Hematopoietic multipotent progenitor cell treated with erythropoietin and hydrocortisone succinate and interleukin-3 and kit ligand, for 6 days (in vitro differentiated cells): ENCODE measurements at regions not wholly inside any gene's neighbourhood (a gene's known extent, or its start where the extent isn't known, plus 50 kb on each side); places are given as distances from the start of the nearest gene placed in this dataset.
A peak's percentile ranks its signal among the peaks of the same experiment; 100 is the strongest.

Experiments
- DNase-seq: peaks from one replicate; pipeline ENCODE4 v3.0.0-alpha.2; 2015

DNA sequence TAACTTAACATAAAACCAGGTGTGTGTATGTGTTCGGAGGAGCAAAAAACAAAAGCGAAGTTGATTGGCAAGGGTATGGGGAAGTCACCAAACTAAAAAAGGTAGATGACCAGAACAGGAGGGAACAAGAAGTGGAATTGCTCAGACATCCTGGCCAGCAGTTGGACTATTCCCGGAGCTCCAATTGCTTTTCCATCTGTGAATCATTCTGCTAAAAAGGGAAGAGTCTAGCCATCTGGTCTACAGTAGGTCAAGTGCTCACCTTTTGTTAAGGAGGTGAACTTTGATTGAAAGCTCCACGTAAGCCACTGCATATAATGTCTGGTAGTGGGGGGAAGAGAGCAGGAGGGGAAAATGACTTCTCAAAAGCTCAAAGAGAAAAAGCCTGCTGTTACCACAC is 50.0 kb upstream of the BET1 start:
- no peak for DNase-seq

DNA sequence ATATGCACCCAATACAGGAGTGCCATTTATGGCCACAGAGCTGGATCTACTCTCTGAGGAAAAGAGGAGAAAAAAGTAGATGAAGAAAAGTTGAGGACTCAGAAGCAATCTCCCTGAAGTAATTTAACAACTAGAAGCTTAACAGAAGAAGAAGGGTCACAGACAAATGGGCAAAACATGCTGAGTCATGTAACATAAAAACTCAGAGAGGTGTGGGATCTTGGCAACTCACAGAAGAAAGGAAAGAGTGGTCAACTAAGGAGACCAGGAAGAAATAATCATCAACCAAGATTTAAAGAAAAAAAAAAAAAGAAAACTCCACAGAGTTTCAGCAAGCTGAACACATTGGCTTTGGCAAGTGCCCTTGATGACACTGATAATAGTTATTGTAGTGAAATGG is 51.8 kb upstream of the BET1 start:
- DNase-seq, result no peak

DNA sequence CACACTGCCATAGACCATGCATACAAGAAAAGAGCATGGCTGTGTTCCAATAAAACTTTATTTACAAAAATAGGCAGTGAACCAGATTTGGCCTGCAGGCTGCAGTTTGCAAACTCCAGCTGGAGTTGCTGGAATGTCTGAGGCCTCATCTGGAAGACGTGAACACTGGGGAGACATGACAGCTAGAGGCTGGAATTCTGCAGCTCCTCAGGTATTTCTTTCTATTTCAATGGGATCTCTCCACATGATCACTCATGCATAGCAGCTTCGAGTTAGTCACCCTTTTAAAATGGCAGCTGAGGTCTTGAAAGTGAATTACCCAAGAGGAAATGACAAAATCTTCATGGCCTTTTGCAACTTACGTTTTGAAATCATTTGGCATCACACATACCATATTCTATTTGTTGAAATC is 52.6 kb upstream of the BET1 start:
- peak; percentile 41 for DNase-seq

- no peak for DNase-seq
Measured at GRCh38 chr7:94057955-94058354, 53.8 kb upstream of the BET1 start.

DNA sequence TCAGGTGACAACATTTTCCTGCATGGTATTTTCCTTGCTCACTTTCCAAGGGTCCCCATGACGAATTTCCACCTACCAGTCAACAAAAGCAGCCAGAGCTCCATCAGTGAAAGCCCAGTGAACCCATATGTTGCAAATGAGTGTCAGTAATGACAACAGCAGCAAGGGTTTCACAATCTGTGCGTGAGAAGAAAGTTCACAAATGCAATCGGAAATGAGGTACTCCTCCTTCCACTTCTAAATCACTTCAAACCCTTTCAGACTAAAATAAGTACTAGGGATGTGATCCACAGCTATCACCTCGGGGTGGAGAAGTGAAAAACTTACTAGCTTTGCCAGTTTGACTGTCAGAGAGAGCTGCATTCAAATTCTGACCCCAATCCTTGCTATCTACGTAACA is 55.6 kb upstream of the BET1 start:
- DNase-seq, result no peak

DNA sequence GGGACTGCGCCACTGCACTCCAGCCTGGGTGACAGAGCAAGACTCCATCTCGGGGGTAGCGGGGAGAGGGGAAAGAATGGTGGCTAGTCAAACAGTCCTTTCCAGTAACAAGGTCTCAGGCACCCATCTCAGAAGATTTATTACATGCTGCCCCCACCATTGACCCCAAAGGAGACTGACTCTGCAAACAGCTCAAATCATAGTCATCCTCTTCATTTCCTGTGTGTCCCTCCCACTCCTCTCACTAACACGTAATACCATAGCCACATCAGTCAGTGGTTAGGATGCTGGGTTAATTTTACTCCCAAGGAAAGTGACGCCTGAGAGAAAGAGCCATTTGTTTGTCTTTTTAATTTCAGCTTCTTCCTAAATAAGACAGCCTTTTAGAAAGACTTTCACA is 56.6 kb upstream of the BET1 start:
- DNase-seq, result no peak

DNA sequence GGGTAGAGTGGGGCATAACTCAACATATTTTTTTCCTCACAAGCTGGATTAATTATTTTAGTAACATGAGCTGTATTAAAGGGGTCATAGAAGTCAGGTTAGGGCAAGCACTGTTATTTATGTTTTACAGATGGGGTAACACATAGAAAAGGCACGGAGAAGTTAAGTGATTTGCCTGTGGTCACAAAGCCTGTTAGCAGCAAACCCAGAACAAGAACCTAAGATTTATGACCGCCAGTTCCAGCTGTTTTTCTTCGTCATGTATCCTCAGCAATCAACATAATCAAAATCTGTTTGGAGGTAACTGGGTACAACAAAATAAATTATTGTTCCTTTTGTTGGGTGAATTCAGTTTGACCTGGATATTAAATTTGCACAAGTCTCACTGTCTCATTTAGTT is 57.2 kb upstream of the BET1 start:
- no peak for DNase-seq

DNA sequence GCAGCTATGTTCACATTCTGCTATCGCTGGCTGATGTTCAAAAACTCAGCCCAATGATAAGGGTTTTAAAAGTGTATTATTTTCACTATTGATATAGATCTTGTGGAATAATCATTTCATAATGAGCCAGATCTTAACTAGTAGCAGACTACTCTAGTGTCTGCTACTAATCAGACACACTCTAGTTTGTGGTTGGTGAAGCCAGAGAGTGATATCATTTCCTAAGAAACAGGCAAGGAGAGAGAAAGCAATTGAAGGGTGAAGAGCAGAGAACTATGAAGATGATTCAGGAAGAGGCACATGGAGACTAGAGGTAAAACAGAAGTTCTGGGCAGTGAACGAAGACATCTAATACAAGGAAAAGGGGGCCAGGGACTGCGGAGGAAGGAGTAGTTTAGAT is 58.2 kb upstream of the BET1 start:
- no peak for DNase-seq

- DNase-seq, result peak; percentile 35
Measured at GRCh38 chr7:94064541-94065191, 60.5 kb upstream of the BET1 start.

DNA sequence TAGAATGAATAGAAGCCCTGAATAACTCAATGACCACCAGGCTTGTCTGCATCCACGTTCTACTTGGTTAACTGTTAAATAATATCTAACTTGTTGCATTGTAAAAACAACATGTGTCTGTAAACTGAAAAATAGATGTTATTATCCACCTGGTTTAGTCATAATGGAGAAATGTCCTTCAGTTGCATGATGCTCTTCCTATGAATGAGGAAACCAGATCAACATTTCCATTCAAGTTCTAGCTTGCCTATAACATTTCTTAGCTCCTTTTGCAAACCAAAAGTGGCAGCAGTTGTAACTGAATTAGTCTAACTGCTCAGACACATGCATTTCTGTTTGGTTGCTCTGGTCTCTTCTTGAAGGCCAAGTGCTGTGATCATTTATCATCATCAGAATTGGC is 62.9 kb upstream of the BET1 start:
- no peak for DNase-seq

DNA sequence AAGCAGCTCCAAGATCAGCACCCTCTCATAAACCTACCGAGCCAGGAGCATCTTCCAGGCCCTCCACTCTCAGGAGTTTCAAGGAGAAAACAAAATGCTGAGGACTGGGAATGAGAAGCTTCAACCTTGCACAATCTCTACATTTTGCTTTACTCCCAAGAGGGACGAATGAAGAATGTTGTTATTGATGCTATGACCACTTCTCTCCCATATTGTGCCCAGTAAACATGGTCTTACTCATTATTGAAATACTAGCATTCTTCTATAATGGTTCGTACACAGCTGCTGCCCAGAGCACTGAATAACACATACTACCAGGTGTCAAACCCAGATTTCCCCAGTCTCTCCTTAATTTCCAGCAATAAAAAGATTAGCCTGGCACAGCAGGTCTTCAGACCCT is 63.4 kb upstream of the BET1 start:
- no peak for DNase-seq

DNA sequence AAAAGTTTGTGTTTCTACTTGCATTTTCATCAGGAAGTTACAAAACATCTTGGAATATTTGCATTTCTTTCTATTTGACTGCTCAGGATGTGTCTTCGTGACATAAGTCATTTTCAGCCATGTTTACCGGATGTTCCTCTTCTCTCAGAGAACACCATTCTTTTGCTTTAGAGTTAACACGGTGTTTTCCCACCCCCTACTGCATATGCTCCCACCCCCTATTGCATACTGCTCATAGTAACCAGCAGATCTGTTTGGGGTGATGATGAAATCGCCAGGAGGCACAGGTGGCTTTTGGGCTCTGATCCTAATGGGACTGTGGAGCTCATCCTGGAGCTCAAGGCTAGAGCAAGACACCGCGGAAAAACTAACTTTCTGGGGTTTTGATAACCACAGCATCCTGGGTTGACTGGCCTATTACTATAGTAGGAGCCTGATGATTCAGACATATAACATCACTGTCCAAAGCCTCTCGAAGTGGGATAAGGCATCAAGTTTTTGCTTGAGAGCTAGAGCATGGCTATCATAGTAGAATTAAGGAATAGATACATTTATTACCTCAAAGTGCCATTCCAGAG is 65.1 kb upstream of the BET1 start:
- no peak for DNase-seq

DNA sequence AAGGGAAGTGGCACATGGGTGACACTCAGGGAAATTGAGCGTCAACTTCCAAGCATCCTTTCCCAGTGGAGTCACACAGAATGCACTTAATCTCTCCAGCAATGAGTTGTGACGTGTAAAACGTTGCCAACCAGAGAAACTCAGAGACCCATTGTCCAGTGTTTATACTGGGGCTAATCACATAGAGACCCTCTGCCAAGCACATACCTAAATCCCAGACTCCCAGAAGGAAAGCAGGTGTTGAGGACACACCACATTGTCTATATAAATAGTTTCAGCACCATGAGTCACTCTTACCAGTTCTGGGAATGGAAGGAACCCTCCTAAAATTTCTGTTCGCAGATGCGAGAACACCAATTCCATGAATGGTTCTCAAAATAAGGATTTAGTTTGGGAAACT is 76.4 kb upstream of the BET1 start:
- no peak for DNase-seq

GRCh38 chr7:94082126-94082525 is 78.0 kb upstream of the BET1 start:
- no peak for DNase-seq

GRCh38 chr7:94087664-94088352 is 83.7 kb upstream of the BET1 start:
- DNase-seq, result peak; percentile 76

DNA sequence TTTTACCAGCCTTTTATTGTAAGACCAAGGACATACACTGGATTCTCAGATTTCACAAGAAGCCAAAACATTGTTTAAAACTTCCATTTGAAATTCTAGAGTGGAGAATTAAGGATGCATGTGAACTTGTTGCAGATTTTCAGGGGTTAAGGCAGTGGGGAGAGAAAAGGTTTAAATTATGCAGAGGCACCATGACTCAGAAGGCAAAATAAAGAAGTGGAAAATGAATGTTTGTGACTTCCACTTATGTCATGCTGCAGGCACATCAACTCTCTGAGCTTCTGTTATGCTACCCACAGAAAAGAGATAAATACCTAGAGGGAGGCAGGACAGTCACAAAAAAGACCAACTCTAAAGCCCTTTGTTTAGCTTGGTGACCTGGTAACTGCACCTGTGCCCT is 84.4 kb upstream of the BET1 start:
- no peak for DNase-seq

- no peak for DNase-seq
Measured at GRCh38 chr7:94089806-94090205, 85.7 kb upstream of the BET1 start.

DNA sequence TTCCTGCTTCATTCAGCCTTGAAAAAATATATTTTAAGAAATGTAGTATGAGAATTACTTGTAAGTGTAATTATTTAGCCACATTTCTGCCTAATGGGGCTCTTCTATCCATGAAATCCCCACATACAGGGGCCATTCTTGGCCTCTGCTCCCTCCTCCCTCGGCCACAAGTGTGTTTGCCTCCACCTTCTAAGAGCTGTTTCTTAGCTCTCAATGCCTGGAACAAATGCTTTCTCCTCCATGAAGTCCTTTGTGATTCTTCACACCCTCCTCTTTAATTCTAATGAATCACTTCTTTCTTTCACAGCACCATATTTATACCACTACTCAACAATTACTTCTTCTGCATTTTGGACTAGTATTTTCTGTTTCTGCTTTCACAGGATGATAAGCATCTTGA is 88.8 kb upstream of the BET1 start:
- no peak for DNase-seq

DNA sequence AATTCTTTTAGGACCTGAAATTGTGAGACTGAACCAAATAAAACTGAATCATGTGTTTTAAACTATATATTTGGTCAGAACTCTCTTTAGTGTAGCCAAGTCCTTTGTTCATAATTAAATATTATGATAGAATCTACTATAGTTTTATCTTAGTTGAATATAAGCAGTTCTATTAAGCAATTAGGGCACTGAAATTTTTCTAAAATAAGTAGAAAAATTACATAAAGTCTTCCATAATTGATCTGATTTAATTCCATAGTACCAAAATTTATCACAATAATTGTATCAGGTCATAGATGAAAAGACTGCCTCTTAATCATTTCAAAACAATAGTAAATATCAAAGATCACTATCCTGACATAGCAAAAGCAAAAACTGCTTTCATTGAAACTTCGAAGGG is 90.1 kb upstream of the BET1 start:
- DNase-seq, result no peak

- no peak for DNase-seq
Measured at GRCh38 chr7:94095316-94096009, 91.3 kb upstream of the BET1 start.

- no peak for DNase-seq
Measured at GRCh38 chr7:94099679-94100078, 95.5 kb upstream of the BET1 start.

DNA sequence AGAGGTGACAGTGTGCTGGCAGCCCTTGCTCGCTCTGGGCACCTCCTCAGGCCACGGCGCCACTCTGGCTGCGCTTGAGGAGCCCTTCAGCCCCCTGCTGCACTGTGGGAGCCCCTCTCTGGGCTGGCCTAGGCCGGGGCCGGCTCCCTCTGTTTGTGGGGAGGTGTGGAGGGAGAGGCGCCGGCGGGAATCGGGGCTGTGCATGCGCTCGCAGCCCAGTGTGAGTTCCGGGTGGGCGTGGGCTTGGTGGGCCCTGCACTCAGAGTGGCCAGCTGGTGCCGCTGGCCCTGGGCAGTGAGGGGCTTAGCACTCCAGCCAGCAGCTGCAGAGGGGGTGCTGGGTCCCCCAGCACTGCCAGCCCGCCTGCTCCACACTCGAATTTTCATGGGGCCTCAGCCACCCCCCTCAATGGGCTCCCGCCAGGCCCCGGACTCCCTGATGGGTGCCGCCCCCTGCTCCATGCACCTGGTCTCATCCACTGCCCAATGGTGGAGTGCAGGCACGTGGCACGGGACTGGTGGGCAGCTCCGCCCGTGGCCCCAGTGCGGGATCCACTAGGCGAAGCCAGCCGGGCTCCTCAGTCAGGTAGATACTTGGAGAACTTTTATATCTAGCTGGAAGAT is 96.7 kb upstream of the BET1 start:
- DNase-seq, result no peak

GRCh38 chr7:94104301-94104700 is 100.1 kb upstream of the BET1 start:
- no peak for DNase-seq

GRCh38 chr7:94109556-94109955 is 105.4 kb upstream of the BET1 start:
- no peak for DNase-seq
